K562 (cell line): ENCODE measurements at regions not wholly inside any gene's neighbourhood (a gene's known extent, or its start where the extent isn't known, plus 50 kb on each side); places are given as distances from the start of the nearest gene placed in this dataset.

ENCODE experiments used
- ZNF274 ChIP-seq: IDR thresholded peaks from 2 replicates; pipeline ENCODE4 v1.6.1; 2011; ENCODE audit warnings: low read depth, mild to moderate bottlenecking, low read length, moderate library complexity, borderline replicate concordance
- ZNF57 ChIP-seq: fragments of 450-650 bp; formaldehyde crosslinking; IDR thresholded peaks from 2 replicates; pipeline ENCODE4 v1.4.0; 2020; ENCODE audit warnings: mild to moderate bottlenecking, moderate library complexity

GRCh38 chr5:2023196-2023595 is 140.5 kb upstream of the IRX4 start:
- TF ChIP-seq ZNF57 (CRISPR knock-in tag), result no peak
- TF ChIP-seq ZNF274, result no peak
